NCI-H226 (cell line): ENCODE measurements at regions not wholly inside any gene's neighbourhood (a gene's known extent, or its start where the extent isn't known, plus 50 kb on each side); places are given as distances from the start of the nearest gene placed in this dataset.
"Not testable (repeated sequence)": the region's sequence is repeated elsewhere in the genome, so short reads cannot be mapped to it uniquely, and the experiment has no call there.

Experiments used
- DNase-seq: peaks from one replicate; pipeline ENCODE4 v3.0.0-alpha.2; 2015

- DNase-seq = peak; percentile 48
Measured at GRCh38 chr2:53490659-53491058, 276.9 kb upstream of the CHAC2 start.

- DNase-seq = not testable (repeated sequence)
Measured at GRCh38 chr2:53486185-53486899, 281.3 kb upstream of the CHAC2 start.

- no peak for DNase-seq
Measured at GRCh38 chr2:53485021-53485728, 282.4 kb upstream of the CHAC2 start.

- DNase-seq = no peak
Measured at GRCh38 chr2:53484531-53484930, 283.1 kb upstream of the CHAC2 start.

GRCh38 chr2:53477517-53477916 is 290.1 kb upstream of the CHAC2 start:
- no peak for DNase-seq

GRCh38 chr2:53476834-53477233 is 290.8 kb upstream of the CHAC2 start:
- DNase-seq = no peak

- no peak for DNase-seq
Measured at GRCh38 chr2:53475766-53476165, 291.8 kb upstream of the CHAC2 start.

- DNase-seq = peak; percentile 80
Measured at GRCh38 chr2:53475321-53475720, 292.3 kb upstream of the CHAC2 start.

- DNase-seq = no peak
Measured at GRCh38 chr2:53474914-53475313, 292.7 kb upstream of the CHAC2 start.

GRCh38 chr2:53473775-53474311 is 293.8 kb upstream of the CHAC2 start:
- no peak for DNase-seq

GRCh38 chr2:53473236-53473635 is 294.4 kb upstream of the CHAC2 start:
- DNase-seq = peak; percentile 17

GRCh38 chr2:53467467-53468180 is 300.0 kb upstream of the CHAC2 start:
- no peak for DNase-seq

- DNase-seq = no peak
Measured at GRCh38 chr2:53463806-53464726, 303.5 kb upstream of the CHAC2 start.

GRCh38 chr2:53460937-53461336 is 306.7 kb upstream of the CHAC2 start:
- no peak for DNase-seq

- DNase-seq = peak; percentile 26
Measured at GRCh38 chr2:53460347-53460746, 307.3 kb upstream of the CHAC2 start.

GRCh38 chr2:53455094-53455493 is 312.5 kb upstream of the CHAC2 start:
- peak; percentile 76 for DNase-seq

- DNase-seq = no peak
Measured at GRCh38 chr2:53452957-53453748, 314.5 kb upstream of the CHAC2 start.

- DNase-seq = no peak
Measured at GRCh38 chr2:53452400-53452799, 315.2 kb upstream of the CHAC2 start.

- DNase-seq = no peak
Measured at GRCh38 chr2:53450923-53451322, 316.7 kb upstream of the CHAC2 start.

- DNase-seq = no peak
Measured at GRCh38 chr2:53448591-53448990, 319.0 kb upstream of the CHAC2 start.

GRCh38 chr2:53448086-53448485 is 319.5 kb upstream of the CHAC2 start:
- DNase-seq = no peak
